ENCODE measurements at regions not wholly inside any gene's neighbourhood (a gene's known extent, or its start where the extent isn't known, plus 50 kb on each side); places are given as distances from the start of the nearest gene placed in this dataset.

- TF ChIP-seq ZBTB11 (CRISPR knock-in tag; IDR thresholded peaks at IDR 0.05) (no peak), ZFP30 (CRISPR knock-in tag; IDR thresholded peaks at IDR 0.05; ENCODE audit: borderline replicate concordance) (no peak), RREB1 (CRISPR knock-in tag; IDR thresholded peaks at IDR 0.05) (no peak), PRDM10 (IDR thresholded peaks at IDR 0.05; ENCODE audit: partially characterized antibody) (no peak), C11orf30 (IDR thresholded peaks at IDR 0.05; ENCODE audit: low read depth) (no peak), CC2D1A (IDR thresholded peaks at IDR 0.05) (no peak), IRF1 (CRISPR knock-in tag; IDR thresholded peaks at IDR 0.05; ENCODE audit: borderline replicate concordance) (no peak), KLF10 (CRISPR knock-in tag; IDR thresholded peaks at IDR 0.05) (no peak), SMAD3 (CRISPR knock-in tag; conservative IDR thresholded peaks at IDR 0.05) (no peak), RBM25 (IDR thresholded peaks at IDR 0.05; ENCODE audit: low read depth, low read length, severe bottlenecking) (no peak), CBX8 (IDR thresholded peaks at IDR 0.05; ENCODE audit: borderline replicate concordance, extremely low read depth, low read depth, low read length, poor library complexity, severe bottlenecking) (no peak), ZNF12 (CRISPR knock-in tag; IDR thresholded peaks at IDR 0.05) (no peak), KDM1A (IDR thresholded peaks at IDR 0.05) (no peak)
Observed at GRCh38 chr6:141216726-141217125, 916.0 kb upstream of the GJE1 start (continued).

All from K562 (cell line).